Stomach smooth muscle (tissue), 2 donors: ENCODE measurements at regions not wholly inside any gene's neighbourhood (a gene's known extent, or its start where the extent isn't known, plus 50 kb on each side); places are given as distances from the start of the nearest gene placed in this dataset.
A peak's percentile ranks its signal among the peaks of the same experiment; 100 is the strongest.

Experiments used
- H3K27ac ChIP-seq: one replicate; pipeline ENCODE4 v1.7.0; 2013; ENCODE audit warnings: mild to moderate bottlenecking, low read length, inconsistent platforms
- H3K27me3 ChIP-seq, 2 donors: one replicate each; pipeline ENCODE4 v1.7.0; 2013; ENCODE audit warnings: low read length in 2 of 2; ENCODE audit not compliant: insufficient read depth in 2 of 2, control insufficient read depth in 1 of 2
- H3K36me3 ChIP-seq, 2 donors: one replicate each; pipeline ENCODE4 v1.7.0; 2013; ENCODE audit warnings: low read length in 2 of 2; ENCODE audit not compliant: control insufficient read depth in 2 of 2, insufficient read depth in 2 of 2
- H3K4me1 ChIP-seq: one replicate; pipeline ENCODE4 v1.7.0; 2013; ENCODE audit warnings: low read length; ENCODE audit not compliant: control insufficient read depth, insufficient read depth
- H3K4me3 ChIP-seq, 2 donors: one replicate each; pipeline ENCODE4 v1.7.0; 2013; ENCODE audit warnings: low read length in 2 of 2
- H3K9ac ChIP-seq, 2 donors: one replicate each; pipeline ENCODE4 v1.7.0; 2013; ENCODE audit warnings: low read length in 2 of 2, mild to moderate bottlenecking in 1 of 2
- H3K9me3 ChIP-seq, 2 donors: one replicate each; pipeline ENCODE4 v1.7.0; 2013; ENCODE audit warnings: low read length in 2 of 2; ENCODE audit not compliant: control insufficient read depth in 2 of 2
- donor health status: healthy.
- donor health status: Pancreatic carcinoma.

DNA sequence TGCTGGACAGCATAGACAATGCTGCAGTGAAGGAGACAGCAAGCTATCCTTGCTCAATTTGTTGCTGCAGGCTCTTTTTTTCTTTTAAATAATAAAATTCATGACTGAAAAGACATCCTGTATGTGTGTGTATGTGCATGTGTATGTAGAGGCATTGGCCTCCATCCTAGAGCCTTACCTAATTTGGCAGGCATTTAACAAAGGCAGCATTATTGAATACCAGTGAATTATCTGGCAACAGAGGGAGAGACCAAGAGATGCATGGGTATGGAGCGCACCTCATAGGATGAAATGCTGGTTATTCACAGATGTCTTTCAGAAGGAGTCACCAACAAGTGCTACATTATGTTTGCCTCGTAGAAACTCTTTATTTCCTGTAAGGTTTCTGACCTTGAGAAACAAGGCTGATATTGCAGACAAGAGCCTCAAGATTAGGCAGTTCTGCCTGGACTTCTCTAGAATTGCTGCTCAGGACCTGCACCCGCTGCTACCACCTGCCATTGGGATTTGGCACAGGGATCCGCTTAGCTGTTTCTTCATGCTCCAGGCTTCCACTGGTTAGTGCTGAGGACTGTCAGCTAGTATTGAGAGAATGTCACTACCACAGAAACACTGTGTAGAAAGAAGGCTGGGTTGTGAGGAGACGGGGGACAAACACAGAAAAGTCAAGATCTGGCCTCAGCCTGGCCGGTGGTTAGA is 247.7 kb upstream of the RFX3 start:
- no peaks in the 10 kb centered on the region for H3K4me1 ChIP-seq
- H3K27me3 ChIP-seq, result no peaks in the 10 kb centered on the region
- no peaks in the 10 kb centered on the region for H3K36me3 ChIP-seq
- H3K9ac ChIP-seq, result no peak overlapping the region
- no peak overlapping the region for H3K4me3 ChIP-seq
- no peak overlapping the region for H3K27ac ChIP-seq
- no peaks in the 10 kb centered on the region for H3K9me3 ChIP-seq

- Histone ChIP-seq H3K36me3 (no peaks in the 10 kb centered on the region), H3K4me1 (no peaks in the 10 kb centered on the region), H3K27me3 (no peaks in the 10 kb centered on the region), H3K9me3 (no peaks in the 10 kb centered on the region), H3K4me3 (no peak overlapping the region), H3K27ac (peak overlapping the region; percentile 24), H3K9ac (no peak overlapping the region)
Observed at GRCh38 chr9:3769646-3770045, 243.8 kb upstream of the RFX3 start.

DNA sequence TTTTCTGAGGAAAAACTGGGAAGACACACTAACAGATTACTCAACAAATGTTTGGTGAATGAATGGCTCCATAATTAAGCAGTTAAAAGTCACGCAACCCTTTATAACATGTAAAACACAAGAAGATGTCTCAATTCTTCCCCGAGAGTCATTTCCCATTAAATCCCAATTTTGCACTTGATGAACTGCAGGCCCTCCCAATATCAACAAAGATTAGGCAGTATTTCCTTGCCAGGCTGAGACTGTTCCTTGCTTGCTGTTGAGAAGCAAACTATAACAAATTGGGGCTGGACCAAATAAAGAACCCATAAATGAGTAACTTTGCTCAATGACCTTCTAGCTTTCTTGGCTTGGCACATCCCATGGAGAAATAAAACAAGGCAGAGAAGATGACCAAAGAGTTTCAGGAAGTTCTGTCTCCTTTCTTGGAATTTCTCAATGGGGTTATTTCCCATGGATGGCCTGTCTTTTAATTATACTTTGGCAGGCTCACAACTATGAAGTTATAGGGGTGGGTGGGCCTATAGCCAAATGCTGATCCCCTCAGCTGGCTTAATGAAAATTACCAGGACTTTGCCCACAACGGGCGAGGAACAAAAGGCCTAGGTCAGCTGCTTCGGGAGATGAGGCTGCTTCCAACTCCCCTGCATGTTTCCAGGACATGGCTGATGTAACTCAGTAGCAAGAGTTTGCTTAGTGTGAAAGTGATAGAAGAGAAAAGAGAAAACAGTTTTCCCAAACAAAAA is 243.1 kb upstream of the RFX3 start:
- Histone ChIP-seq H3K27ac (peak overlapping the region; percentile 24), H3K36me3 (no peaks in the 10 kb centered on the region), H3K9ac (no peak overlapping the region)

DNA sequence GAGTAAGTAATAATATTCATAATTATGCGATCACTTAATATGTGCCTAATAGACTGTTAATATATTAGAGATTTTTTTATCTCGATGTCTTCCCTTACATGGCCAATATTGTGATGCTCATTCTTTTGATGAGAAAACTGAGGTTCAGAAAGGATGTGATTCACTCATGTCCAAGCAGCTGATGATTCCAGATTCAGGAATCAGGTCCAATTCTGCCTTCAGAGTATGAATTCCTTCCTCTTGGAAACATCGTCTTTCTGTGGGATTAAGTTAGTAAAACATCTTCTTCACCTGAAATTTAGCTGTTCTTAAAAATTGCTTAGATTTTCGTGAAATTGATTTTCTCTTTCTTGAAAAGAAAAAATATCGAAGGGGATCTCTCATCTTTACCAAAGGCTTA is 242.5 kb upstream of the RFX3 start:
- Histone ChIP-seq H3K27ac (no peak overlapping the region), H3K4me3 (no peak overlapping the region), H3K36me3 (no peaks in the 10 kb centered on the region), H3K9me3 (no peaks in the 10 kb centered on the region), H3K4me1 (no peaks in the 10 kb centered on the region), H3K27me3 (no peaks in the 10 kb centered on the region), H3K9ac (no peak overlapping the region)

More for the DNA sequence above, 243.1 kb upstream of the RFX3 start:
- Histone ChIP-seq H3K4me3 (no peak overlapping the region), H3K27me3 (no peaks in the 10 kb centered on the region), H3K4me1 (no peaks in the 10 kb centered on the region), H3K9me3 (no peaks in the 10 kb centered on the region)

GRCh38 chr9:3762076-3762475 is 236.3 kb upstream of the RFX3 start:
- Histone ChIP-seq H3K9ac (no peak overlapping the region), H3K27me3 (no peaks in the 10 kb centered on the region), H3K27ac (no peak overlapping the region), H3K4me3 (no peak overlapping the region), H3K9me3 (no peaks in the 10 kb centered on the region), H3K36me3 (no peaks in the 10 kb centered on the region), H3K4me1 (no peaks in the 10 kb centered on the region)

GRCh38 chr9:3760031-3760430 is 234.2 kb upstream of the RFX3 start:
- Histone ChIP-seq H3K9ac (no peak overlapping the region), H3K36me3 (no peaks in the 10 kb centered on the region), H3K4me1 (no peaks in the 10 kb centered on the region), H3K27ac (no peak overlapping the region), H3K9me3 (no peaks in the 10 kb centered on the region), H3K27me3 (no peaks in the 10 kb centered on the region), H3K4me3 (no peak overlapping the region)

DNA sequence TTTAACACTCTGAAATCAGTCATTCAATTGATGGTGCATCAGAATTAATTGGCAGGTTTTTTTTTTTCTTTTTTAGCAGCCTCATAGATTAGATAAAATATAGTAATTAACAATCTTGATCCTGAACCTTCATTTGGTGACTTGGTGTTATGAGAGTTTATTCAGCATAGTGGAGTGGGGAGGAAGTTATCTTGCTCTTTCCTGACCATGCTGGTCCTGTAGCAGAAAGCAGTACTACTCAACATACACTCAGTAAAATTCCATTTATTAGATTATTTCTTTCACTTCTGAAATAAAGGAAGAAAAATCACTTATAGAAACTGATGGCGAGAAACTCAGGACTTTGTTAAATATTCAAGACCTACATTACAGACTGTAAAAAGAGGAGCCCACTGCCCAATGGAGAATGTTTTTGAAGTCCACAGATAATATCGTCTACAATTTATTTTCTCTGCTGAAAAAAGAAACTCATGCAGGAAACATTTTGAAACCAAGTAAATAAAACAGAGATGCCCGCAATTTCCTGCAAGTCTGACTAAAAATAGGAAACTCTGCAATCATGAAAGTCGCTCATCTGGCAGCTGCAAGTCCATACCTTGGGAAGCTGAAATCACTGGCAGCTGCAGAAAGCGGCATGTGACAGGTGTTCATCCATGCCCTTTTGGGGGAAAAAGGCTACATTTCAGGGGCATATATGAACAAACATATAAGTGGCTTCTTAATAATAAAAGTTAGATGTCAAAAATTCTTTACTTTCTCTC is 233.2 kb upstream of the RFX3 start:
- Histone ChIP-seq H3K4me1 (no peaks in the 10 kb centered on the region), H3K9ac (no peak overlapping the region), H3K4me3 (no peak overlapping the region), H3K27ac (no peak overlapping the region), H3K27me3 (no peaks in the 10 kb centered on the region), H3K9me3 (no peaks in the 10 kb centered on the region), H3K36me3 (no peaks in the 10 kb centered on the region)

DNA sequence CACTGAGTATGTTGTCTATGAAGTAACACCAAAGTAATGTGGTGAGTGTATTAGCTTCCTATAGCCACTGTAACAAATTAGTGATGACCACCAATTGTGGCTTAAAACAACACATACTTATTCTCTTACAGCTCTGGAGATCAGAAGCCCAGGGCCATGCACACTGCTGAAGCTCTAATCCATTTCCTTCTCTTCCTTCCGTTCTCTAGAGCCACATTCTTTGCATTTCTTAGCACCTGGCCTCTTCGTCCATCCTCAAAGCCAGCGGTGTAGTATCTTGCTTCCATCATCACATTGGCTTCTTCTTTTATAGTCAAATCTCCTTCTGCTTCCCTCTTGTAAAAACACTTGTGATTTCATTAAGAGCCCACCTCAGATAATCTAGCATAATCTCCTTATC is 230.3 kb upstream of the RFX3 start:
- Histone ChIP-seq H3K9me3 (no peaks in the 10 kb centered on the region), H3K36me3 (no peaks in the 10 kb centered on the region), H3K27ac (no peak overlapping the region), H3K4me3 (no peak overlapping the region), H3K9ac (no peak overlapping the region), H3K27me3 (no peaks in the 10 kb centered on the region), H3K4me1 (no peaks in the 10 kb centered on the region)

- H3K27me3 ChIP-seq, result no peaks in the 10 kb centered on the region
- no peak overlapping the region for H3K9ac ChIP-seq
- H3K27ac ChIP-seq, result no peak overlapping the region
- no peaks in the 10 kb centered on the region for H3K4me1 ChIP-seq
- no peaks in the 10 kb centered on the region for H3K9me3 ChIP-seq
- no peaks in the 10 kb centered on the region for H3K36me3 ChIP-seq
- no peak overlapping the region for H3K4me3 ChIP-seq
Observed at GRCh38 chr9:3751125-3751758, 225.4 kb upstream of the RFX3 start.

- no peaks in the 10 kb centered on the region for H3K36me3 ChIP-seq
- H3K9ac ChIP-seq, result no peak overlapping the region
- no peaks in the 10 kb centered on the region for H3K27me3 ChIP-seq
- no peaks in the 10 kb centered on the region for H3K4me1 ChIP-seq
- H3K9me3 ChIP-seq, result no peaks in the 10 kb centered on the region
- H3K27ac ChIP-seq, result no peak overlapping the region
- no peak overlapping the region for H3K4me3 ChIP-seq
Observed at GRCh38 chr9:3750321-3750720, 224.5 kb upstream of the RFX3 start.
